HG03108 (cell line): ENCODE measurements at regions not wholly inside any gene's neighbourhood (a gene's known extent, or its start where the extent isn't known, plus 50 kb on each side); places are given as distances from the start of the nearest gene placed in this dataset.

ENCODE experiments used
- ATAC-seq: cut with Tn5 transposase; IDR thresholded peaks from one replicate; pipeline ENCODE4 v1.9.1; 2021; ENCODE audit warnings: moderate library complexity; ENCODE audit not compliant: unreplicated experiment

- no peak for ATAC-seq
Observed at GRCh38 chr12:131606218-131606901, 104.5 kb upstream of the SFSWAP start.

- peak; percentile 67 for ATAC-seq
Observed at GRCh38 chr12:131607658-131608447, 103.0 kb upstream of the SFSWAP start.

DNA sequence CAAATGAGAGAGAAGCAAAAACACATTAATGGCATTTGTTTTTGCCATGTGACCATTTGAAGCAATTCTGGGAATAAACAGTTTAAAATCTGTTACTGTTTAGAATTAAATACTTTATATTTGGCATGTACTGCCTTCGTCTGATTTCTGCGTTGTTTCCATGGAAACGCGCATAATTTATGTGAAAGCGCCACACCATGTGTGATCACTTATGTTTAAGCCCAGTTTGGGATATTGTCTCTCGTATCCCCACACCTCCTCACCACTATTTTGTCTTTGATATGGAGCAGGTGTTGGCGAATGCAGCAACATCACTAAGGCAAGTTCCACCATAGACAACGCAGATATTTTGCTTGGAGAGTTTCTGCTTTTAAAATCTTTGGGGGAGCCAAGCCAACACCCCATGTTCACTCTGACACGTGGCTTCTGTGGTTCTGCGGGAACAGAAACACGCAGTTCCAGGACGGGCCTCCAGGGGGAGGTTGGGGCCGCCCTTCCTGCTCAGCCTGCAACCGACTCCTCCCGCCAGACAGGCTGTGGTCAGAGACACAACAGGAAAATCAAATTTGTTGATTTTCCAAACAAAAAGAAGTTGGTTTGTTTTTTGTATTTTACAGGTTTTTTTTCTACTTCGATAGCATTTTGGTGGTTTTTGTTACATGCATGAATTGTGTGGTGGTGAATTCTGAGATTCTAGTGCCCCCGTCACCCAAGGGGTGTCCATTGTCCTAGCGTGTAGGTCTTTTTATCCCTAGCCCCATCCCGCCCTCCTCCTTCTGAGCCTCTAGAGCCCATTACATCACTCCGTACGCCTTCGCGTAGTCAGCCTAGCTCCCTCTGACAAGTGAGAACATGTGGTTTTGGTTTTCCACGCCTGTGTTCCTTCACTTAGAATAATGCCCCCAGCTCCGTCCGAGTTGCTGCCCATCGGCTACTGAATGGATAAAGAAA, 101.9 kb upstream of the SFSWAP start:
- no peak for ATAC-seq

DNA sequence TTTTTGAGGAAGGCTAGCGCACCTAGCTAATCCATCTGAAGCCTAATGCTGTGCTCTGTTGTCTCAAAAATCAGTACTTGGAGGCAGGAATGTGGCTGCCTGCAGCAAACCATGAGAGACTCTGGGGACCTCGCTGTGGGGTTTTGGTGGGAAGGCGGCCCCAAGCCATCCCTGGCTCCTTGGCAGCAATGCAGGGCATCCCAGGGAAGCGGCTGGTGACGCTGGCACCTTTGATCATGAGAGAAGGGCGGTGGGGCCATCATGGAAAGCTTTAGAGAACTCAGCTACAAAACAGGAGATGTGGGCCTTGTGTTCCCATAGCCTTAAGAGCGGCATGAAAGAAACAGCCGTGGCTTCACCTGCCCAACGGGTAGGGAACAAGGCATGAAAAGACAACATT, 101.1 kb upstream of the SFSWAP start:
- ATAC-seq, result no peak

- no peak for ATAC-seq
Observed at GRCh38 chr12:131610181-131610580, 100.7 kb upstream of the SFSWAP start.

DNA sequence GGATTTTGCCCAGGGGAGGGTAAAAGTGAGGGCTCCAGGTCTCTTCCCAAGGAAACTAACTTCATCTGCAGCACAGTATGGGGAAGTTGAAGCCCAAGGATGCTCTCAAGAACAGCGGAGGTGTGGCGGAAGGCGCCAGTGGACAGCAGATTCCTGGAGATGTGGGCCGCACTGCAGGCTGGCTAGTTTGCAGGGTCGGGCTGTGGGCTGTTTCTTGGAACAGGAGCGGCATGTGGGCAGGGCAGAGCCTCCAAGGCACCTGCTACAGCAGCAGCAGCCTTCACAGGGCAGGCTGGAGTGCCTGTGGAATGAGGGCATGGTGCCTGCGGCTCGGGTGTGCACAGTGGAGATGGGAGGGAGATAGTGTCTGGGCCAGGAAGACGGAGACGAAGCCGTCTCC, 100.0 kb upstream of the SFSWAP start:
- ATAC-seq, result no peak

DNA sequence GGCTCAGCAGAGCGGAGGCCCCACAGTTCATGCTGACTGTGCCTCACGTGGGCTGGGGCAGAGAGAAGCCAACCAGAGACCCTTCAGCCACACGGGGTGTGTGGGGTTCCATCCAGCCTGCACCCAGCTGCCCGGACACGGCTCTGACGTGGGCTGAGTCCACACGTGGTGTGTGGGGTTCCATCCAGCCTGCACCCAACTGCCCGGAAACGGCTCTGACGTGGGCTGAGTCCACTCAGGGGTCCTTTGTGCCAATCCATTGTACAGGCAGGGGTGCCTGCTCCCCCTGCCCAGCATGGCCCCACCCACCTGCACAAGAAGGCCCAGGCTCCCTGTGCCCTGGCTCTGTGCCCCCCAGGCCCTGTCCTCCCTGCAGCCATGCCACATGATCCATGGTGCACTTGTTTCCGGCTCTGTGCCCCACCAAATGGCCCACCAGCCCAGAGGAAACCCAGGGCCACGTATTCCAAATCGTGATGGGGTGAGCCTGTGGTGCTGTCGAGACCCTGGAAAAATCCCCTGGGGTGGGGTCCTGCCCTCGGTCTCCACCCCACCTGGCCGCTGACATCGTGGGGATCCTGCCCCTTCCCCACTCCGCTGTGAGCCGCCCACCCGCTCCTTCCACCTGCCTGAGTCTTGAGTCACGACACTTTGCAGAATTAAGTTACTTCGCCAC, 99.3 kb upstream of the SFSWAP start:
- no peak for ATAC-seq

DNA sequence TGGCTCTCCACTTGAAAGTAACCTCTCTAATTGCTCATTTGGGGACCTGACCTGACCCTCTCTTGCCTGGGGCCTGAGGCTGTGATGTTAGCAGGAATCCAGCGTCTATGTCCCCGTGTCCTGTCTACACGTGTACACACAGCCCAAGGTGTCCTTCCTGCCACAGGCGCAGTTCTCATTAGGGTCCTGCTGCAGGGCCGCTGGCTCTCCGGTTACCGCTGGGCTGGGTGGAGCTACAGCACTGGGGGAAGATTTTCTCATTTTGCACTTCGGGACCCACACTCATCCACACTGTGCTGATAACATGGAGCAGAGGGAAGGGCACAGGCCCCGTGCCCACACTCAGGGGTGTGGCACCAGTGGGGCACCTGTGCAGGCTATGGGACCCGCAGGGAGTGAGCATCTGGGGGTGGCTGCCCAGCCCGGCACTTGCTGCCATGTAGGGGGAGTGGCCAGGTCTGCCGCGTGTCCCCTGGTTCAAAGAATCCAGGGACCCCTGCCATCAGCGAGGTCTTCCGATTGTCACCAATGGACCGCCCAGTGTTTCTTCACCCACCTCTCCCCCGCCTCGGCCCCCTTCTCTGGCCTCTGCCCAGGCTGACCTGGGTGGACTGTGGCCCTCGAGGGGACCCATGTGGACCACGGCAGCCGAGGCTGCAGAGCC, 98.7 kb upstream of the SFSWAP start:
- no peak for ATAC-seq

DNA sequence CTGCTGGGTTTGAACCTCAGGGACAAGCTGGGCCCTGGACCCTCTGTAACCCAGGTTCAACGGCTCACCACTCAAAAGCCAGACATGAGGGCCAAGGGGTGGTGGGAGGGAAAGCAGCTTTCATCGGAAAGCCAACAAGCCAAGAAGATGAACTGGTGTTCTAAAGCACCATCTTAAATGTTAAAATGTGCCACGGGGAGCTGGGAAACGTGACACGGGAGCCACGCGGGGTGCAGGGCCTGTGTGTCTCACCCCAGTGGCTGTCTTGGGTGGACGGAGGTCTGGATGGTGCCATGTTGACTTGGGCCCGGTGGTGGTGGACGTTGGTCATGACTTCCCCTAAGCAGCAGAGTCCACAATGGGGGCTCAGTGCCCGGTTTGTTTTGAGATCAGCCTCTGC, 97.7 kb upstream of the SFSWAP start:
- no peak for ATAC-seq

GRCh38 chr12:131613678-131614077, 97.2 kb upstream of the SFSWAP start:
- peak; percentile 69 for ATAC-seq

- ATAC-seq, result no peak
Observed at GRCh38 chr12:131615326-131616042, 95.4 kb upstream of the SFSWAP start.

- no peak for ATAC-seq
Observed at GRCh38 chr12:131616043-131616700, 94.7 kb upstream of the SFSWAP start.

GRCh38 chr12:131616738-131617137, 94.2 kb upstream of the SFSWAP start:
- no peak for ATAC-seq

DNA sequence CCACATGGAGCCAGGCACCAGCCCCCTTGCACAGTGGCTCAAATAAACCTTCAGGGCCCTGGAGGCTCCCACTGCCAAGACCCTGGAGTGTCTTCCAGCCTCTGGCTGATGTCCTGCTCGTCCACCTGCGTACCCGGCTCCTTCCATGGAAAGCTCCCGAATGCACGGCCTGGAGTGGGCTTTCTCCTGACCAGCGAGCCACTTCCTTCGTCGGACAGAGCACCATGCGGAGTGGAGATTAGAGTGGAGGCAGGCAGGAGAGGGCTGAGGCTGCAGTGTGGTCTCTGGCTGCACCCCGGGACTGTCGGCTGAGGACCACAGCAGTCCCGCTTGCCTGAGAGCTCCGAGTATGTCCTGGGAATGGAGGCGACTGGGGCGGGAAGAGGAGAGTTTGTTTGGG, 93.7 kb upstream of the SFSWAP start:
- no peak for ATAC-seq

DNA sequence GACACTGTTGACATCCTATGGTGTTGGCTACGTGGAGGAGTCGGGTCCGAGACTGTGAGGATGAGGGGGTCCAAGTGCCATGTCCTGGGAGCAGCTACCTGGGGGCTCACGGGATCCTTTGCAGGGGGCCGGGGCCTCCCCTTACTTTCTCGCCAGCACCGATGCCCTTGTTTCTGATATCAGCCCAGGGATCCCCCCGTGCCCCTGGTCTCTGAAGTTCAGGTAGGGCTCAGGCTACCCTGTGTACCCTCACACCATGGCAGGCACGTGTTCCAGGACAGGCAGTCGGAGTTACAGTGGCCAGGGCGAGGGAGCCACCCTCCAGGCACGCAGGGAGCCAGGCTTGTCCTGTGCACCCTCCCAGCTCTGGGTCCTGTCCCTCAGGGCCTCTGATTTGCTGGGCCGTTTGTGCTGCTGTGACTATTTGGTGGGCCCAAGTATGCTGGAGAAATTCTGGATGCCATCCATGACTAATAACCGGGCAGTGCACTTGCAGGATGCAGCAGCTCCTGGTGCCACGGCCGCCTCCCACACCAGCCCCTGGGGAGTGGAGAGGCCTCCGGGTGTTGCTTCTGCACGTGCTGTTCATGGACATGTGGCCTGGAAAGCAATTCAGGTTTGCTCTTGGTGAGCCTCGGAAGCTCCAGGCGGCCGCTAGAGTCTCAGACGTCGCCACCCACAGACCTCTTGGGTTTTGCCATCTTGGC, 93.1 kb upstream of the SFSWAP start:
- no peak for ATAC-seq

GRCh38 chr12:131618303-131618658, 92.6 kb upstream of the SFSWAP start:
- no peak for ATAC-seq

DNA sequence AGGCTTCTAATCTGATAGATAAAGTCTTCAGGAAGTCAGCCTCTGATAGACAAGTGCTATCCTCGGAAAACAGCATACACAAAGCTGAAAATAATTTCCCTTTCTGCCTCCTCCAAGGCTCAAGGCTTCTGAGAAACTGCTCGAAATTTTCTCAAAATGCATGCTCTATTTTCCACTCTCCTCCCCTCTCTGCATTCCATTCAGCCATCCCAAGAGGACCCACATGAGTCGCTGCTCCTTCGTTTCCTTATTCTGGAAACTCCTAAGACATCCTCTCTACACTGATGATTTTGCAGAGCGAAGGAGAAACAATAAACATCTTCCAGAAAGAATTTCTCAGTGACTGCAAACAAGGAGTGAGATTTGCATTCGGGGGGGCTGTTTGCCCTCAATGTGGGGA, 92.2 kb upstream of the SFSWAP start:
- no peak for ATAC-seq

DNA sequence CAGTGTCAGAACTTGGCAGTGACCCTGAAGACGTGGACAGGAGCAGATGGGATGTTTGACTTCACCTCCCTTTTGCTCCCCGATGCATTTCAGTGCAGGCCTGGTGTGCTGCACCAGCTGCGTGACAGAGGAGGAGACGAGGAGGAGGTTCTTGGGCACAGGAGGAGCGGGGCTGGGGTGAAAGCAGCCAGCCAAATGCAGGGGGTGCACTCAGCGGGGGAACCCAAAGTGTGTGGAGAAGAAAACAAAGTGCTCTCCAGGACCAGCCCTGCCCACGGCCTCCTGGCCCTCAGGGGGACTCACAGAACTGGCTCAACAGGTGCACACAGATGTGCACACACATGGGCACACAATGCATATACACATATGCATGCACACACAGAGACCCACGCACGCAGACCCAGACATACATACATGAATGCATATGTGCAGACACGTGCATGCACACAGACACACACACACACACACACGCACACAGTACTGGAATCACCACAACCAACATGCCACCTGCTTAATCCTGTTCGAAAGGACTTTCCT, 91.7 kb upstream of the SFSWAP start:
- ATAC-seq, result no peak
